ENCODE measurements at regions not wholly inside any gene's neighbourhood (a gene's known extent, or its start where the extent isn't known, plus 50 kb on each side); places are given as distances from the start of the nearest gene placed in this dataset.

DNA sequence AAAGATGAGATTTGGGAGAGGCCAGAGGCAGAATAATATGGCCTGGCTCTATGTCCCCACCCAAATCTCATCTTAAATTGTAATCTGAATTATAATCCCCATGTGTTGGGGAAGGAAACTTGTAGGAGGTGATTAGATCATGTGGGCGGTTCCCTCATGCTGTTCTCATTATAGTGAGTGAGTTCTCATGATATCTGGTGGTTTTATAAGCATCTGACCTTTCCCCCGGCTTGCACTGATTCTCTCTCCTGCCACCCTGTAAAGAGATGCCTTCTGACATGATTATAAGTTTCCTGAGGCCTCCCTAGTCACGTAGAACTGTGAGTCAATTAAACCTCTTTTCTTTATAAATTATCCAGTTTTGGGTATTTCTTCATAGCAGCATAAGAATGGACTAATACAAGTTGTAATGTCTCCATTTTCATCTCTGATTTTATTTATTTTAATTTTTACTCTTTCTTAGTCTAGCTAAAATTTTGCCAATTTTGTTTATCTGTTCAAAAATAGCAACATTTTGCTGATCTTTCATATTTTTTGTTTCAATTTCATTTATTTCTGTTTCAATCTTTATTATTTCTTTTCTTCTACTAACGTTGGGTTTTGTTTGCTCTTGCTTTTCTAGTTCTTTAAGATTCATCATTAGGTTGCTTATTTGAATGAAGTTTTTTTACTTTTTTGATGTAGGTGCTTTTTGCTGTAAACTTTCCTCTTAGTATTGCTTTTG is 67.0 kb upstream of the ZRANB2 start:
- Histone ChIP-seq H3K9me2 (ENCODE audit: insufficient read depth) (no peaks in the 10 kb centered on the region; the same call in 1 of the 2 replicates), H3K4me2 (no peak overlapping the region), H3K36me3 (ENCODE audit: low read depth) (no peaks in the 10 kb centered on the region), H3K27me3 (ENCODE audit: insufficient read depth, low read depth) (no peaks in the 10 kb centered on the region), H3K4me1 (replicated peaks; ENCODE audit: insufficient read depth) (no peaks in the 10 kb centered on the region), H3K4me3 (no peak overlapping the region), H3F3A (ENCODE audit: insufficient read depth, low read depth) (no peaks in the 10 kb centered on the region), H2AFZ (no peak overlapping the region), H3K27ac (no peak overlapping the region), H3K9me3 (ENCODE audit: insufficient read depth, low read depth) (no peaks in the 10 kb centered on the region), H3K79me2 (ENCODE audit: low read depth) (no peaks in the 10 kb centered on the region), H4K20me1 (ENCODE audit: insufficient read depth) (no peaks in the 10 kb centered on the region)
- BruUV-seq (replicated peaks): no TSS peak
- DNase-seq: no peak
- POLR2A ChIA-PET (ENCODE audit: unreplicated experiment): no interaction called here
- TF ChIP-seq, protein P1, sequence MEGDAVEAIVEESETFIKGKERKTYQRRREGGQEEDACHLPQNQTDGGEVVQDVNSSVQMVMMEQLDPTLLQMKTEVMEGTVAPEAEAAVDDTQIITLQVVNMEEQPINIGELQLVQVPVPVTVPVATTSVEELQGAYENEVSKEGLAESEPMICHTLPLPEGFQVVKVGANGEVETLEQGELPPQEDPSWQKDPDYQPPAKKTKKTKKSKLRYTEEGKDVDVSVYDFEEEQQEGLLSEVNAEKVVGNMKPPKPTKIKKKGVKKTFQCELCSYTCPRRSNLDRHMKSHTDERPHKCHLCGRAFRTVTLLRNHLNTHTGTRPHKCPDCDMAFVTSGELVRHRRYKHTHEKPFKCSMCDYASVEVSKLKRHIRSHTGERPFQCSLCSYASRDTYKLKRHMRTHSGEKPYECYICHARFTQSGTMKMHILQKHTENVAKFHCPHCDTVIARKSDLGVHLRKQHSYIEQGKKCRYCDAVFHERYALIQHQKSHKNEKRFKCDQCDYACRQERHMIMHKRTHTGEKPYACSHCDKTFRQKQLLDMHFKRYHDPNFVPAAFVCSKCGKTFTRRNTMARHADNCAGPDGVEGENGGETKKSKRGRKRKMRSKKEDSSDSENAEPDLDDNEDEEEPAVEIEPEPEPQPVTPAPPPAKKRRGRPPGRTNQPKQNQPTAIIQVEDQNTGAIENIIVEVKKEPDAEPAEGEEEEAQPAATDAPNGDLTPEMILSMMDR (conservative IDR thresholded peaks at IDR 0.05): no peak
- no peak for TF ChIP-seq EZH2 (IDR thresholded peaks at IDR 0.05; ENCODE audit: low read depth)
- intact Hi-C loops (cut with micrococcal nuclease; ENCODE audit: unreplicated experiment): no loop called here
- CTCF ChIA-PET: no interaction called here

DNA sequence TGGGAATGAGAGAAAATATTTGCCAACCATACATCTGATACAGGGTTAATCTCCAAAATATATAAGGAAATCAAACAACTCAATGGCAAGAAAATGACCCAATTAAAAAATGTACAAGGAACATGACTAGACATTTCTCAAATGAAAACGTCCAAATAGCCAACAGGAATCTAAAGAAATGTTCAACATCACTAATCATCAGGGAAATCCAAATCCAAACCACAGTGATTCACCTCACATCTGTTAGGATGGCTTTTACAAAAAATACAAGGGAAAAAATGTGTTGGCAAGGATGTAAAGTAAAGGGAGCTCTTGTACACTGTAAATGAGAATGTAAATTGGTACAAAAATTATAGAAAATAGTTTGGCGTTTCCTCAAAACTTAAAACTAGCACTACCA is 54.7 kb upstream of the ZRANB2 start:
- Histone ChIP-seq H3K27me3 (ENCODE audit: insufficient read depth, low read depth) (no peaks in the 10 kb centered on the region), H3K9me3 (ENCODE audit: insufficient read depth, low read depth) (no peaks in the 10 kb centered on the region), H4K20me1 (ENCODE audit: insufficient read depth) (no peaks in the 10 kb centered on the region), H3K27ac (no peak overlapping the region), H3K4me2 (no peak overlapping the region), H3F3A (ENCODE audit: insufficient read depth, low read depth) (no peaks in the 10 kb centered on the region), H3K36me3 (ENCODE audit: low read depth) (no peaks in the 10 kb centered on the region), H2AFZ (no peak overlapping the region), H3K79me2 (ENCODE audit: low read depth) (no peaks in the 10 kb centered on the region), H3K9me2 (ENCODE audit: insufficient read depth) (0 out of 2 replicates have a peak, but pooled peaks cover 5% of the 10 kb centered on the region), H3K4me3 (no peak overlapping the region), H3K4me1 (replicated peaks; ENCODE audit: insufficient read depth) (no peaks in the 10 kb centered on the region)
- TF ChIP-seq, protein P1 (conservative IDR thresholded peaks at IDR 0.05): no peak
- no peak for TF ChIP-seq EZH2 (IDR thresholded peaks at IDR 0.05; ENCODE audit: low read depth)
- no TSS peak for BruUV-seq (replicated peaks)
- ChIA-PET POLR2A (ENCODE audit: unreplicated experiment) (no interaction called here), CTCF (no interaction called here)
- no peak for DNase-seq
- intact Hi-C loops (cut with micrococcal nuclease; ENCODE audit: unreplicated experiment): no loop called here

All from PC-9 (cell line).